B cell (primary cell): ENCODE measurements at regions not wholly inside any gene's neighbourhood (a gene's known extent, or its start where the extent isn't known, plus 50 kb on each side); places are given as distances from the start of the nearest gene placed in this dataset.

Experiments used
- ATAC-seq: fragments of 200-7000 bp; cut with Tn5 transposase; one replicate; pipeline ENCODE4 v1.10.0; 2021; ENCODE audit warnings: low read depth, mild to moderate bottlenecking, moderate number of reproducible peaks, moderate library complexity
- CTCF ChIA-PET: fragments of 350-600 bp; sonication (Branson Sonifier 250); formaldehyde crosslinking; loops from one replicate; lab custom pipeline; 2021; ENCODE audit warnings: antibody characterized with exemption, inconsistent platforms; lab: Charles Lee
- POLR2A ChIA-PET: fragments of 350-600 bp; sonication (Branson Sonifier 250); formaldehyde crosslinking; loops from one replicate; lab custom pipeline; 2021; ENCODE audit warnings: antibody characterized with exemption; lab: Charles Lee
- DNase-seq: peaks from one replicate; pipeline ENCODE4 v3.0.0; 2013
- H2AFZ ChIP-seq: 2 replicates; pipeline ENCODE4 v1.6.1; 2012; ENCODE audit warnings: mild to moderate bottlenecking, low read depth, low read length; ENCODE audit not compliant: insufficient read depth, poor library complexity, severe bottlenecking
- H3K27ac ChIP-seq, 2 donors: 1 replicate in 1 of 2; 2 replicates in 1 of 2; pipeline ENCODE4 v1.5.1; 2012 to 2013; ENCODE audit warnings: low read length in 2 of 2, mild to moderate bottlenecking in 2 of 2, moderate library complexity in 1 of 2
- H3K27me3 ChIP-seq, 4 experiments: fragments of 200-600 bp in 1 of 4; sonication (generic) in 1 of 4; replicated peaks in 1 of 4; 1 replicate in 2 of 4; 2 replicates in 2 of 4; pipeline versions ENCODE4 v1.6.1 to v1.7.0; 2013 to 2016; ENCODE audit warnings: low read length in 3 of 4, mild to moderate bottlenecking in 2 of 4, mixed read lengths in 1 of 4, moderate library complexity in 1 of 4; ENCODE audit not compliant: insufficient read depth in 4 of 4, control insufficient read depth in 3 of 4; ENCODE audit errors: control extremely low read depth in 1 of 4
- H3K36me3 ChIP-seq, 2 experiments: replicated peaks in 1 of 2; 1 replicate in 1 of 2; 2 replicates in 1 of 2; pipeline versions ENCODE4 v1.6.1 to v1.7.1; 2013; ENCODE audit warnings: low read length in 1 of 2; ENCODE audit not compliant: insufficient read depth in 2 of 2, control insufficient read depth in 1 of 2; ENCODE audit errors: control extremely low read depth in 1 of 2, extremely low read depth in 1 of 2
- H3K4me1 ChIP-seq, 2 donors: fragments of 200-600 bp in 1 of 2; sonication (generic) in 1 of 2; 1 replicate in 1 of 2; 2 replicates in 1 of 2; pipeline versions ENCODE4 v1.5.1 to v1.6.1; 2013 to 2017; ENCODE audit warnings: low read length in 2 of 2; ENCODE audit not compliant: control insufficient read depth in 2 of 2, insufficient read depth in 2 of 2
- H3K4me2 ChIP-seq: replicated peaks from 2 replicates; pipeline ENCODE3; 2012; ENCODE audit warnings: mild to moderate bottlenecking, low read depth, low read length; ENCODE audit not compliant: poor library complexity, severe bottlenecking
- H3K4me3 ChIP-seq, 5 experiments: fragments of 200-600 bp in 1 of 5; sonication (generic) in 1 of 5; 1 replicate in 3 of 5; 2 replicates in 2 of 5; pipeline versions ENCODE4 v1.5.1 to v1.7.0; 2011 to 2016; ENCODE audit warnings: low read length in 4 of 5, mild to moderate bottlenecking in 4 of 5, low read depth in 2 of 5, control low read depth in 1 of 5, moderate library complexity in 1 of 5; ENCODE audit not compliant: insufficient read depth in 1 of 5; ENCODE audit errors: control extremely low read depth in 1 of 5, extremely low read depth in 1 of 5
- H3K79me2 ChIP-seq: fragments of 200-600 bp; sonication (generic); one replicate; pipeline ENCODE4 v1.6.0; 2016; ENCODE audit warnings: low read length; ENCODE audit not compliant: control insufficient read depth, insufficient read depth
- H3K9ac ChIP-seq: fragments of 200-600 bp; sonication (generic); 2 replicates; pipeline ENCODE4 v1.6.1; 2017; ENCODE audit warnings: mild to moderate bottlenecking, low read length, moderate library complexity
- H3K9me3 ChIP-seq, 3 donors: one replicate each; pipeline versions ENCODE4 v1.6.1 to v1.7.1; 2013; ENCODE audit warnings: low read length in 2 of 3; ENCODE audit not compliant: control insufficient read depth in 2 of 3, insufficient read depth in 1 of 3; ENCODE audit errors: control extremely low read depth in 1 of 3
- H4K20me1 ChIP-seq: 2 replicates; pipeline ENCODE4 v1.6.0; 2012; ENCODE audit warnings: mild to moderate bottlenecking, low read length; ENCODE audit not compliant: insufficient read depth, control insufficient read depth, poor library complexity, severe bottlenecking
- H3K27ac Mint-ChIP-seq: one replicate; pipeline ENCODE4 v1.8.0; 2021; ENCODE audit warnings: mixed read lengths
- H3K27me3 Mint-ChIP-seq: one replicate; pipeline ENCODE4 v1.8.0; 2021; ENCODE audit warnings: mixed read lengths
- H3K4me1 Mint-ChIP-seq: one replicate; pipeline ENCODE4 v1.8.0; 2021; ENCODE audit warnings: mixed read lengths
- H3K4me3 Mint-ChIP-seq: one replicate; pipeline ENCODE4 v1.8.0; 2021; ENCODE audit warnings: mixed read lengths
- H3K9me3 Mint-ChIP-seq: one replicate; pipeline ENCODE4 v1.8.0; 2022; ENCODE audit warnings: mixed read lengths; ENCODE audit not compliant: insufficient read depth
- EZH2 ChIP-seq: IDR thresholded peaks from 2 replicates; pipeline ENCODE4 v1.6.1; 2012; ENCODE audit warnings: borderline replicate concordance, low read depth, mild to moderate bottlenecking, moderate library complexity, low read length; ENCODE audit not compliant: insufficient read depth, poor library complexity, severe bottlenecking
- WGBS: methylation state at CpG from one replicate; pipeline ENCODE4 v1.1.5; 2013; ENCODE audit warnings: missing lambda C conversion rate; ENCODE audit not compliant: insufficient coverage; 5-methylcytosine and 5-hydroxymethylcytosine counted together
- intact Hi-C: fragments of 100-400 bp; cut with micrococcal nuclease; formaldehyde crosslinking; loops from one replicate; pipeline ENCODE4 v1.10.0; 2022
- TF ChIP-seq, protein P1 (sequence below): fragments of 200-600 bp; IDR thresholded peaks from one replicate; pipeline ENCODE4 v1.8.0; 2022; ENCODE audit warnings: antibody characterized with exemption, mild to moderate bottlenecking

DNA sequence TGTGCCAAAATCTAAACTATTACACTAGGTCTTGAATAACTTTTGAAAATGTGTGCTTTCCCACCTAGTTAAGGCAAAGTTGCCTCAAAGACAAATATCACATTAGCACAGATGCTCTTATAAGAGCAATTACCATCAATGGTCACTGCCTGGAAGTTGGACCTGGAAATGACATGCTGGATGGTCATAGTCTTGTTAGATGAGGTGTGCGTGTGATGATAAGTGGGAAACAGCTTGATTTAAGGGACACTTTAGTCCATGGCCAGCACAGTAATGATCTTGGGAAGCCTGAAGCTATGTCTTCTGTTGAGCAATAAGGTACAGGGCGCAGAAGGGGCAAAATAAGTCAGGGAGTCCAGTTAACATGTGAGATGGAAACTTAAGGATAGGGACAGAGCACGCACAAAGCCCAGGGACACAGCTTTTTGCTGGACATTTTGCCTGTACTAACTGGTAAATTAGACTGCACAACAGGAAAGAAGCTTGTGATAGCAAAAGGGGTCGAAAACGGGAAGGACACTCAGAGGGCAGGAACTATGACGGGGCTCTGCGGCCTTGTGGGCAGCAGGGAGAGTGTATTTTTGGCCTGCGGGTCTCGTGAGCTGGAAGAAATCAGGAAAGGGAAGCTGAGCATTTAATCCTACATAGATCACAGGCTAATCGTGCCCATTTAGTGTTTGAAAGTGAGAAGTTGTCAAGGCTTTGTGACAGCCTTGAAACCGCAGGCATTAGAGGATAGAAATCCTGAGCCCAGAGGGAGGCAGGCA is 66.7 kb upstream of the BMP2 start:
- ChIA-PET POLR2A (no interaction called here), CTCF (no interaction called here)
- Histone ChIP-seq H3K4me2 (no peak overlapping the region), H3K79me2 (no peaks in the 10 kb centered on the region), H2AFZ (no peak overlapping the region), H3K36me3 (no peaks in the 10 kb centered on the region), H3K9ac (no peak overlapping the region), H3K4me3 (no peak overlapping the region), H3K27me3 (no peaks in the 10 kb centered on the region), H3K9me3 (no peaks in the 10 kb centered on the region), H3K4me1 (no peaks in the 10 kb centered on the region), H3K27ac (no peak overlapping the region), H4K20me1 (no peaks in the 10 kb centered on the region)
- intact Hi-C loops: no loop called here
- no peaks in the 10 kb centered on the region for H3K4me1 Mint-ChIP-seq
- ATAC-seq (no peak), DNase-seq (no peak)
- TF ChIP-seq, protein P1, sequence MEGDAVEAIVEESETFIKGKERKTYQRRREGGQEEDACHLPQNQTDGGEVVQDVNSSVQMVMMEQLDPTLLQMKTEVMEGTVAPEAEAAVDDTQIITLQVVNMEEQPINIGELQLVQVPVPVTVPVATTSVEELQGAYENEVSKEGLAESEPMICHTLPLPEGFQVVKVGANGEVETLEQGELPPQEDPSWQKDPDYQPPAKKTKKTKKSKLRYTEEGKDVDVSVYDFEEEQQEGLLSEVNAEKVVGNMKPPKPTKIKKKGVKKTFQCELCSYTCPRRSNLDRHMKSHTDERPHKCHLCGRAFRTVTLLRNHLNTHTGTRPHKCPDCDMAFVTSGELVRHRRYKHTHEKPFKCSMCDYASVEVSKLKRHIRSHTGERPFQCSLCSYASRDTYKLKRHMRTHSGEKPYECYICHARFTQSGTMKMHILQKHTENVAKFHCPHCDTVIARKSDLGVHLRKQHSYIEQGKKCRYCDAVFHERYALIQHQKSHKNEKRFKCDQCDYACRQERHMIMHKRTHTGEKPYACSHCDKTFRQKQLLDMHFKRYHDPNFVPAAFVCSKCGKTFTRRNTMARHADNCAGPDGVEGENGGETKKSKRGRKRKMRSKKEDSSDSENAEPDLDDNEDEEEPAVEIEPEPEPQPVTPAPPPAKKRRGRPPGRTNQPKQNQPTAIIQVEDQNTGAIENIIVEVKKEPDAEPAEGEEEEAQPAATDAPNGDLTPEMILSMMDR: no peak
- no peak for TF ChIP-seq EZH2
- H3K4me3 Mint-ChIP-seq: no peak overlapping the region
- 19% methylated on average over 8 of the region's 11 CpGs for WGBS
- H3K27ac Mint-ChIP-seq: no peak overlapping the region
- H3K27me3 Mint-ChIP-seq: no peaks in the 10 kb centered on the region
- H3K9me3 Mint-ChIP-seq: no peaks in the 10 kb centered on the region

DNA sequence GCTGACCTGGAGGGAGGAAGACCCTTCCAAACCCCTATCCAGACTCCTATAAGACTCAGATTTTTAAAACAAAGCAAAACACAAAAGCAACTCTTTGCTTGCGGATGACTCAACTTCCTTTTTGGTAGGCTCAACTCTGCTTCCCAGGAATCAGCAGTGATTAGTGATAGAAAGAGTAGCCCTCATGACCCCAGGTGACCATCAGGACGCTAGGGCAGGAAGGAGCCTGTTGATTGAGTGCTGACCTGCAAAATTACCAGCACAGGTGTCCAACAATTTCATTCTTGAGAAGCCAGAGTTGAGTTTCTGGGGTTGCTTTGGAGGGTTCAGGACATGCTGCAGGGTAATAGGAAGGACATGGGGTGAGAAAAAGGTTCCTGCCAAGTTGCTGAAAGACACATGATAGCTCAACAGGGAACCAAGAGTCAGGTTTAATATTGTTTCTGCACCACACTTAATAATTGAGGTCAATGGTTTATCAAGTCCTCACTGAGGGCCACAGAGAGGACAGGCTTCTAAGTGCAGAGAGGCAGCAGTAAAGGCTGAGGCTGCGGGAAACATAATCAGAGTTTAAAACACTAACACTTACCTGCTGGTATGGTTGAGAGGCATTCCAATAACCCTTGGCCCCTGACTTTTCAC is 67.4 kb upstream of the BMP2 start:
- Histone ChIP-seq H2AFZ (no peak overlapping the region), H3K36me3 (no peaks in the 10 kb centered on the region), H3K27ac (no peak overlapping the region), H3K27me3 (no peaks in the 10 kb centered on the region), H3K9me3 (no peaks in the 10 kb centered on the region), H3K79me2 (no peaks in the 10 kb centered on the region), H3K4me1 (no peaks in the 10 kb centered on the region), H3K4me2 (no peak overlapping the region), H3K4me3 (no peak overlapping the region), H4K20me1 (no peaks in the 10 kb centered on the region), H3K9ac (no peak overlapping the region)
- no peak for ATAC-seq
- DNase-seq: no peak
- intact Hi-C loops: no loop called here
- 90% methylated on average over 2 of the region's 3 CpGs for WGBS
- TF ChIP-seq, protein P1: no peak
- TF ChIP-seq EZH2: no peak
- Mint-ChIP-seq H3K27me3 (no peaks in the 10 kb centered on the region), H3K4me3 (no peak overlapping the region), H3K4me1 (no peaks in the 10 kb centered on the region), H3K27ac (no peak overlapping the region), H3K9me3 (no peaks in the 10 kb centered on the region)
- POLR2A ChIA-PET: no interaction called here
- CTCF ChIA-PET: no interaction called here
